ENCODE measurements at regions not wholly inside any gene's neighbourhood (a gene's known extent, or its start where the extent isn't known, plus 50 kb on each side); places are given as distances from the start of the nearest gene placed in this dataset.

- TF ChIP-seq POLR2A (IDR thresholded peaks at IDR 0.05; ENCODE audit: low read length) (no peak), GATA1 (IDR thresholded peaks at IDR 0.05; ENCODE audit: low read depth, low read length) (no peak)
Measured at GRCh38 chr12:73898645-73899044, 639.0 kb upstream of the ATXN7L3B start.

All from erythroblast (primary cell).